GM10266 (cell line): ENCODE measurements at regions not wholly inside any gene's neighbourhood (a gene's known extent, or its start where the extent isn't known, plus 50 kb on each side); places are given as distances from the start of the nearest gene placed in this dataset.

ENCODE experiments used
- DNase-seq: peaks from one replicate; pipeline ENCODE4 v3.0.0; 2012; ENCODE audit errors: extremely low spot score
- CTCF ChIP-seq: IDR thresholded peaks from 2 replicates; pipeline ENCODE4 v1.5.1; 2012; ENCODE audit warnings: mild to moderate bottlenecking, low read depth; ENCODE audit not compliant: control insufficient read depth, insufficient read depth; ENCODE audit errors: missing control alignments

GRCh38 chr13:107209824-107210722 lies 642.1 kb upstream of the ARGLU1 start:
- TF ChIP-seq CTCF: no peak
- no peak for DNase-seq

DNA sequence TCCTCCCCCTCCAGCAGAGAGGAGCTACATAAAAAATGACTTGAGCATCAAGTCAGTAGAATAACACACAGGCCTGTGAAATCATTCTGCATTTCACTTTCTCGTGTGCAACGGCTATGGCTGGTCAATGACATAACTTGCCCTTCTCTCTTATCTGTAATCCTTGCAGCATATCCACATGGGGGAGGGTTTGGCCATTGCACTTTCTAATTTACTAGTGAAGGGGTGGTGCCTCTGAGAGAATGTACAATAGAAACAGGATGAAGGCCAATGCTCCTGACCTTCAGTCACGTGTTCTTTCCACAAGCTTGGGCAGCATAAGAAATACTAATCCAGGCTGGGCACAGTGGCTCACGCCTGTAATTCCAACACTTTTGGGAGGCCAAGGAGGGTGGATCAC lies 641.0 kb upstream of the ARGLU1 start:
- no peak for TF ChIP-seq CTCF
- no peak for DNase-seq

DNA sequence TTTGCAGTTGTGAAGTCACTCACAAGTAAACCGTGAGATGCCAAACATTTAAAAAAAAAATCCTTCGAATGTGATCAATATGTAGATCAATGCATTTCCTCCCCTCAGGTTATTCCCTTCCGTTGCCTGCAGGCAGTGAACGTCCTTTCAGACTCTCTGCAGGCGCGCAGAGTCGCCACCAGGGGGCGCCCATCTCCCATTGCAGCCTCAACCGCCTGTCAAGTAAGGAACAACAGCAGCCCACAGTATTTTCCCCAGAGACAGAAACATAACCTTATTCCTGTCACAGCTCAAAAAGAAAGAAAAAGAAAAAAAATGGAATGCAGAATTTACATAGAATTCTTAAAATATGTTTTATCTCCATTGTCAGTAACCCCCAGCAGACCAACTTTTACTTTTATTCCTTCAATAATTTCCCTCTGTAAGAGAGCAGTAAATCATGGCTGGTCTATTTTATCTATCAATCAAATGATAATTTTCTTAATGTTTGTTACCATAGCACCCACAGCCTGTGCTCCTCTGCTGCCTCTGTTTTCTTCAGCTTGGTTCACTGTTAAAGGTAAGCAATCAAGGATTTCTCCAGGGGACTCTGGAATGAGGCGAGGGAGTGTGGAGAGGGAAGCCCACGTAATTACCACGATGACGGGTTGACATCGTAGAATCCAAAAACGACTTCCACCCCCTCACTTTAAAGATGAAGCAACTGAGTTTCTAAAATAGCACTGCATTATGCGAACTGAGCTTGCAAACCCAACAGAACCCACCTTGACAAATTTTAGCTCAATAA lies 637.6 kb upstream of the ARGLU1 start:
- TF ChIP-seq CTCF: peak; percentile 98
- peak; percentile 63 for DNase-seq

DNA sequence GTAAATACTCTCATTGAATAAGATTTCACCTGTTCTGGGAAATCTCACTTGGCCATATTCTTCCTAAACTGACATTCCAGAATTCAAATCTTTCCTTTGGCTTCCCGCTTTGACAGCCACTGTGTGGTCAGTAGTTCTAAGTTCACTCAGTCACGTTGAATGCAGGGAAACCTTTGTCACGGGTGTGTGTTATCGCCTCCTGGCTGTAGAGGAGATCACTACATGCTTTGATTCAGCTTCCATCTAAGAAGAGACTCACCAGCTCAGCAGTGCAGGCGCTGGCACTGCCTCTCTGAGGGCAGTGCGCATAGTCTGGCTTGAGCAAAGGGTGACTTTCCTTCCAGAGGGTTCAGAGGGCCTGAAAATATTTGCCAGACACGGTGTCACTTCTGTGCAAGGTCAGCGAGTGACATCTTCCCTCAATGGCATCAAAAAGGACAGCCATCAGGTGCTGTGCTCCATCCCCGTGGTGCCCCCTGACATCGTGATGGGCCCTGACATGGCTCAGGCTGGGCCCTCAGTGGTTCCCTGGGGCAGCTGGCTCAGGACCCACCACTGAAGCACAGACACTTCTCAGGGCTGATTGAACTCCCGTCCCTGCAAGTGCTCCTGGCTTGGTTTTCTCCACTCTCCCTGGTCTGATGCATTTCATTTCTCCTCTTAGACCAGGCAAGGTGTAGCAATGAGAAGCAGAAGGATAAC lies 635.4 kb upstream of the ARGLU1 start:
- no peak for DNase-seq
- TF ChIP-seq CTCF: peak; percentile 13

GRCh38 chr13:107202371-107203023 lies 634.6 kb upstream of the ARGLU1 start:
- no peak for TF ChIP-seq CTCF
- DNase-seq: no peak

- TF ChIP-seq CTCF: no peak
- DNase-seq: no peak
These were observed 632.6 kb upstream of the ARGLU1 start for GRCh38 chr13:107200491-107200890.
